ENCODE measurements at regions not wholly inside any gene's neighbourhood (a gene's known extent, or its start where the extent isn't known, plus 50 kb on each side); places are given as distances from the start of the nearest gene placed in this dataset.

GRCh38 chr6:92114797-92115196 lies 1304.6 kb downstream of the EPHA7 start:
- TF ChIP-seq CTCF (IDR thresholded peaks at IDR 0.05) (no peak), POLR2A (IDR thresholded peaks at IDR 0.05) (no peak)

All from body of pancreas (tissue), 4 donors.